H1 (cell line): ENCODE measurements at regions not wholly inside any gene's neighbourhood (a gene's known extent, or its start where the extent isn't known, plus 50 kb on each side); places are given as distances from the start of the nearest gene placed in this dataset.

Experiments
- CBX5 ChIP-seq: fragments of 300-800, 300-1000 bp; sonication (generic); IDR thresholded peaks from 2 replicates; pipeline ENCODE4 v1.7.1; 2016; ENCODE audit warnings: antibody characterized with exemption, low read length, low read depth
- CTBP2 ChIP-seq: IDR thresholded peaks from 2 replicates; pipeline ENCODE4 v1.7.0; 2011; ENCODE audit warnings: borderline replicate concordance, mild to moderate bottlenecking, moderate library complexity, mixed read lengths, low read length; ENCODE audit not compliant: insufficient read depth, insufficient read length
- E2F6 ChIP-seq: IDR thresholded peaks from 2 replicates; pipeline ENCODE4 v1.6.1; 2012; ENCODE audit warnings: inconsistent platforms
- EZH2 ChIP-seq: fragments of 200-600 bp; sonication (generic); IDR thresholded peaks from 2 replicates; pipeline ENCODE4 v1.7.1; 2012; ENCODE audit warnings: low read depth, mild to moderate bottlenecking, moderate library complexity, low read length, inconsistent platforms; ENCODE audit not compliant: severe bottlenecking
- HDAC2 ChIP-seq, 2 experiments: fragments of 300-600 bp in 1 of 2; sonication (generic) in 1 of 2; IDR thresholded peaks; 2 replicates each; pipeline ENCODE4 v1.6.1; 2011 to 2012; ENCODE audit warnings: low read depth in 2 of 2, low read length in 2 of 2, mild to moderate bottlenecking in 2 of 2, moderate library complexity in 2 of 2, borderline replicate concordance in 1 of 2, inconsistent platforms in 1 of 2
- POLR2AphosphoS5 ChIP-seq: IDR thresholded peaks from 2 replicates; pipeline ENCODE4 v1.6.1; 2011; ENCODE audit warnings: low read depth, low read length

DNA sequence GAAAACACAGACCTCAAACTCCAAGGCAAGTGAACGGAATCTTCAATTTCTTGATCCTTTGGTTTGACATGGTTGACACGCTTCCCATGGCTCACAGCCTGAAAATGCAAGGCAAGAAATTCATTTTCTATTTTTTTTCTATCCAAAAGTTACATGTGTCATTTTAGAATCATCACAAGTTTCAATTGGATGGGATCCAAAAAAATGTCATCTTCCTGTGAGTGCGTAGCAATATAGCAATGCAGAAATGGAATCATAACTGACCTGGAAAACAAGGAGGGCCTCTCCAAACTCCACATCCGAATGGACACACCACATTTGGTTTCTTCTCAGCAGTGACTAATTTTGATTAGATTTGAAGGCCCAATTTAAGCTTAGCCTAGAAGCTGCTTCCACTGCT is 175.8 kb upstream of the ATP11B start (continued):
- no peak for TF ChIP-seq HDAC2 (IDR thresholded peaks at IDR 0.05; ENCODE audit: borderline replicate concordance in 1 of 2, low read depth in 2 of 2, low read length in 2 of 2)
- no peak for TF ChIP-seq POLR2AphosphoS5
- no peak for TF ChIP-seq EZH2
- no peak for TF ChIP-seq E2F6
- TF ChIP-seq CTBP2, result no peak
- TF ChIP-seq CBX5, result no peak
